NK-92 treated with Interleukin-12 subunit alpha and Interleukin-12 subunit beta, amount 100 ng/mL, for 24 hours (cell line): ENCODE measurements at regions not wholly inside any gene's neighbourhood (a gene's known extent, or its start where the extent isn't known, plus 50 kb on each side); places are given as distances from the start of the nearest gene placed in this dataset.

ENCODE experiments used
- DNase-seq: peaks from one replicate; lab custom pipeline; 2025; lab: John Stamatoyannopoulos, UW

- no peak for DNase-seq
Observed at GRCh38 chr2:236932831-236933361, 152.8 kb upstream of the COPS8 start.

GRCh38 chr2:236934166-236934565 lies 151.5 kb upstream of the COPS8 start:
- DNase-seq: no peak

- DNase-seq: no peak
Observed at GRCh38 chr2:236934656-236935055, 151.0 kb upstream of the COPS8 start.

GRCh38 chr2:236935083-236935482 lies 150.6 kb upstream of the COPS8 start:
- DNase-seq: no peak

- DNase-seq: no peak
Observed at GRCh38 chr2:236935631-236936445, 149.9 kb upstream of the COPS8 start.

- no peak for DNase-seq
Observed at GRCh38 chr2:236936446-236936940, 149.2 kb upstream of the COPS8 start.

- no peak for DNase-seq
Observed at GRCh38 chr2:236938126-236938525, 147.6 kb upstream of the COPS8 start.

- no peak for DNase-seq
Observed at GRCh38 chr2:236939271-236939670, 146.4 kb upstream of the COPS8 start.

GRCh38 chr2:236939721-236940231 lies 145.9 kb upstream of the COPS8 start:
- DNase-seq: no peak

- DNase-seq: no peak
Observed at GRCh38 chr2:236940497-236940896, 145.2 kb upstream of the COPS8 start.

- DNase-seq: no peak
Observed at GRCh38 chr2:236940916-236941520, 144.7 kb upstream of the COPS8 start.

GRCh38 chr2:236941551-236941950 lies 144.1 kb upstream of the COPS8 start:
- no peak for DNase-seq

GRCh38 chr2:236942554-236942953 lies 143.1 kb upstream of the COPS8 start:
- no peak for DNase-seq

- DNase-seq: no peak
Observed at GRCh38 chr2:236943068-236943467, 142.6 kb upstream of the COPS8 start.

- no peak for DNase-seq
Observed at GRCh38 chr2:236943841-236944513, 141.7 kb upstream of the COPS8 start.

GRCh38 chr2:236944561-236944960 lies 141.1 kb upstream of the COPS8 start:
- no peak for DNase-seq

GRCh38 chr2:236945431-236946016 lies 140.2 kb upstream of the COPS8 start:
- DNase-seq: no peak

- DNase-seq: no peak
Observed at GRCh38 chr2:236946871-236947270, 138.8 kb upstream of the COPS8 start.

GRCh38 chr2:236947294-236947693 lies 138.4 kb upstream of the COPS8 start:
- no peak for DNase-seq

- no peak for DNase-seq
Observed at GRCh38 chr2:236947896-236948295, 137.8 kb upstream of the COPS8 start.

- DNase-seq: no peak
Observed at GRCh38 chr2:236949089-236949905, 136.4 kb upstream of the COPS8 start.
